ENCODE measurements at regions not wholly inside any gene's neighbourhood (a gene's known extent, or its start where the extent isn't known, plus 50 kb on each side); places are given as distances from the start of the nearest gene placed in this dataset.

- TF ChIP-seq CTCF (IDR thresholded peaks at IDR 0.05; ENCODE audit: extremely low read depth in 1 of 2, insufficient read depth in 1 of 2, low read depth in 1 of 2, low read length in 2 of 2) (no peak), JUN (IDR thresholded peaks at IDR 0.05; ENCODE audit: borderline replicate concordance, insufficient read depth, insufficient read length, low read depth) (no peak), POLR2A (IDR thresholded peaks at IDR 0.05; ENCODE audit: low read depth, low read length) (no peak), POLR2AphosphoS5 (IDR thresholded peaks at IDR 0.05; ENCODE audit: insufficient read depth, low read depth, low read length) (no peak)
Measured at GRCh38 chr5:67844924-67845323, 370.6 kb upstream of the PIK3R1 start.

Data from endothelial cell of umbilical vein (primary cell).